HK-2 (cell line): ENCODE measurements at regions not wholly inside any gene's neighbourhood (a gene's known extent, or its start where the extent isn't known, plus 50 kb on each side); places are given as distances from the start of the nearest gene placed in this dataset.

ENCODE experiments used
- DNase-seq: peaks from one replicate; pipeline ENCODE4 v3.0.0-alpha.2; 2018; ENCODE audit not compliant: unreplicated experiment

DNA sequence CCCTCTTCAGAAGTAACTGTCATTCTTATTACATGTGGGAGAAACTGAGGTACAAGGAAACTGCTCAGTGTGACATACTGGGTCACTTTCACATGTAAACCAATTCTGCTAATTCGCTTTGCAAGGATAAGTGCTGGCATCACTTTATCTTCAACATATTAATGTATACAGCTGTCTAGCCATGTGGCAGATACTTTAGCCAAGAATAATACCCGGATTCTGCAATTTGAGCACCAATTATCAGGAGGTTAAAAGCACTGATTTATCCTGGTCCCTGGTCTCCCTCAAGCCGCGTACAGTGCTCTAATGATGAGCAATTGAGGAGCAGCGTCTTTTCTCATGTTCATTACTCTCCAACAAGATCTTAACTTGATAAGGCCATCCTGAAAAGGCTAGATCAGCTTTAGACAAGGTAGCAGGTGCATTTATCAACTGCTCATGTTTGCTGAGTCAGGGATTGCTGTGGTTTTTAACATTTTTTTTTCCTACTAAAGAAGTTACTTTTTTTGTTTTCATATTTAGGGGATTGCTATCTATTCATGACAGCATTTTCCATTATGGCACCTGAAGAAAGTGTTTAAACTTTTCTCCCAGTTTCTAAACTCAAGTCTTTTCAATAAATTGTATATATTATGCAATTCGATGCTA, 1066.3 kb upstream of the MAP3K7 start:
- no peak for DNase-seq

DNA sequence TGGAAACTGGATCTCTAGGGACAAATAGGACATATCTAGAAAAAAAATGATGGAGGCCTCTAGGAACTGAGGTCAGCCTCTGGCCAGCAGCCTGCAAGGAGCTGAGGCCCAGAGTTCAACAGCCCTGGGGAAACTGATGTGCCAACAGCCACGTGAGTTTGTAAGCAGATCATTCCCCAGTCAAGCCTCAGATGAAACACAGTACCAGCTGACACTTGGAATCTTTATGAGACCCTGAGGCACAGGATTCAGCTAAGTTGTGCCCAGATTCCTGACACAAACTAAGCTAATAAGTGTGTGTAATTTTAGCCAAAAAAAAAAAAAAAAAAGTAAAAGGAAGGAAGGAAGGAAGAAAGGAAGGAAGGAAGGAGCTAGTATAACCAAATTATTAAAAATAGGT, 1059.8 kb upstream of the MAP3K7 start:
- DNase-seq = no peak

GRCh38 chr6:91645811-91646210, 1058.9 kb upstream of the MAP3K7 start:
- no peak for DNase-seq

DNA sequence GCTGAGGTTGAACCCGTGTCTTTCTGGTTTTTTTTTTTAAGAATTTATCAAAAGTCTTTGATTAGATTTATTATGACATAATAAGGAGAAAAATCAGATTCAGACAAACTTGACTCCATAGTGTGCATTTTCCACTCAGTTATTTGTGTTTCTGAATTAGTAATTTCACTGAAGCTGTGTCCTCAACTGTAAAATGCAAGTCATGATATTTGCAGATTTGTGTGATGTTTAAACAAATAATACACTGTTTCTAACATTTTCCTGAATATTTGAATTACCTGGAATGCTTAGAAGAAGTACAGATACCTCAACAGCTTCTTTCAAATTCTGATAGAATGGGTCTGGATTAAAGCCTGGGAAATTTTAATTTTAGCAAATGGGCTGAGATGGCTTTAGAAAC, 1050.3 kb upstream of the MAP3K7 start:
- no peak for DNase-seq

DNA sequence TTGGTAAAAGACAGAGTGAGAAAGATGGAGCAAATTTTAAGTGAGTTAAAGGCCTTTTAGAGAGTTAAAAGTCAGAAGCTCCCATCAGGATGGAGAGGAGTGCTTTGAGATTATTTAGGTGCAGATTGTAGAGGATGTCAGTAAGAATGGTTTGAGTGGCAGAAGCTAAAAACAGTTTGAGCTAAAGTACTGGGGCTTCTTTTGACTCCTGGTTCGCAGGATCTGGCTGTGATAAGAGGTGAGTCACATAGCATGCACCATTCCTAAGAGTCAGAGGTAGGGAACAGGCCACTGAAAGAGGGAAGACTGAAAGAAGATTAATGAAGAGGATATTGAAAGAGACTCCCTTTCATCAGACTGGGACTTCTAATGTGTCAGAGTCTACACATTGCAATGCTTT, 1047.9 kb upstream of the MAP3K7 start:
- DNase-seq = no peak

DNA sequence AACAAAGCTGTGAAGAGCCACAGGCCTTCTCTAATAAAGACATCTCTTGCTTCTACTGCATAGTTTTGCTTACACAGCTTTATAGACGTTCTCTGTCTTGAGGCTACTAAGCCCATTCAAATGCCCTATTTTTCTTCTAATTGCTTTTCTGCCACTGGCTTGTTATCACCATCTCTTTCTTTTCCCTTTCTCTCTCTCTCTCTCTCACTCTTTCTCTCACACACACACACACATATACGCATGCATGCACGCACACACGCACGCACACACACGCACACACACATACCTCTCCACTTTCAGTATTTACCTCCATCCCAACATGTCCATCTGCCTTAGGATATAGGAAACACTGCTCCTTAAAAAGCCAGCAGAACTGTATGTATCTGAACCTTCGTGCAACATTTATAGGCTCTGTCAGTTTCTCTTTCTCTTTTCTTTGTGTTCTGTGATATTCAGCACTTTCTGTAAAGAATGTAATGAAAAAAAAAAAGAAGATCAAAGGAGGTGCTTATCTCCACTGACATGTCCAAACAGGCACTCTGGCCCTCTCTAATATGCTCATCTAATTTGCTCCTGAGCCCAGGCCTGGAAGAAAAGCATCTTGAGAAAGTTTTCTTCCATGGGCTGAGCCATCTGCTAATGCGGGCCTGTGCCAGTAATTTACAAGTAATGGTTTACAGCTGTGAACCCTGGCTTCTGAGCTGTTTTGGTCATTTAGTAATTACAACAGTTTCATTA, 1046.7 kb upstream of the MAP3K7 start:
- DNase-seq = no peak

DNA sequence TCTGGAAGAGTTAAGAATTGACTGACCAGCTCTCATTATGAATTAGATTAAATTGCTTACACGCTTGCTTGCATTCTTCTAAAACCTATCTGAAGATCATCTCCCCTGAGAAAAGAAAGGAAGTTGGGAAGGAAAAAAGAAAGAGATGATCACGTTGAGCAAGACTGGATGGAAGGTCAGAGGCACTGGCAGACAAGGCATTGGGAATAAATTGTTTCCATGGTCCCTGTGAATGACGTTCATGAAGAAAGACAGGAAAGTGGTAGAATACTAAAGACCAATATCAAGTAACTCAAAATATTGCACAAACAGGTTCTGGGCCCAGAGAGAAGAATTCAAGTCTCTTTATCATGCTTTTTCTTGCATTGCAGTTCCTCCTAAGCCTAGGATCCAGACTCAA, 1045.4 kb upstream of the MAP3K7 start:
- no peak for DNase-seq

DNA sequence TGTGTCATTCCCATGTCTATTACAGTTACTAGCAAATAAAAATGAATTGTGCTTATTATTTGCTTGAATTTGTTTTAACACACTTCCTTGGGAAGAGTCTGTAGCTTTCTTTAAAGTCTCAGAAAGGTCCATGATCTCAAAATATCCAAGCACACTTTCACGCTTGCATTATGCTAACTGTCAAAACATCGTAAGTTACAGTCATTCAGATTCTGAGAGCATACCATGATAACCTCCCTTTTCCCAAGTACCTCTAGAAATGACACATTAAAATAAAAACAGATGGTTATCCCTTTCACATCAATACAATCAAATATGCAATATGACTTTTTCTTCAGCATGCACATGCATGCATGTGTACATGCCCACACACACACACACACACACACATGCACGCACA, 1044.4 kb upstream of the MAP3K7 start:
- DNase-seq = no peak

DNA sequence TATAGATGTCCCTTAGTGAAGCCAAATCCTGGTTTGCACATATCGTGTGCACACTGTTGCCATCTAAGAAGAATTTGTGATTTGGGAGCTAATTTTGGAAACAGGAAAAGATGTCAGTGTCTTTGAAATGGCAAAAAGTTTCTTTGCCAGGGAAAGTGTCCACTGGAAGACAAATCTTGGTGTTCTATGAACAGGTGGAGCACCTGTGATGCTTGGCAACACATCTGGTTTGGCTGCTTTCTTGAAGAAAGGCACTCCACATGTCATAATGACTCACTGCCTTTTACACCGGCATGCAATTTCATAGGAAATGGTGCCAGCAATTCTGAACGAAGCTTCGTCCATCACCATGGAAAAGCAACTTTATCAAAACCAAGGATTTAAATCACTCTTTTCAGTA, 1040.0 kb upstream of the MAP3K7 start:
- DNase-seq = no peak

- DNase-seq = no peak
These were observed 1026.6 kb upstream of the MAP3K7 start for GRCh38 chr6:91613481-91613880.

- no peak for DNase-seq
These were observed 1024.3 kb upstream of the MAP3K7 start for GRCh38 chr6:91611190-91611589.

- no peak for DNase-seq
These were observed 1021.6 kb upstream of the MAP3K7 start for GRCh38 chr6:91608428-91608827.

- no peak for DNase-seq
These were observed 1019.5 kb upstream of the MAP3K7 start for GRCh38 chr6:91606148-91606901.

DNA sequence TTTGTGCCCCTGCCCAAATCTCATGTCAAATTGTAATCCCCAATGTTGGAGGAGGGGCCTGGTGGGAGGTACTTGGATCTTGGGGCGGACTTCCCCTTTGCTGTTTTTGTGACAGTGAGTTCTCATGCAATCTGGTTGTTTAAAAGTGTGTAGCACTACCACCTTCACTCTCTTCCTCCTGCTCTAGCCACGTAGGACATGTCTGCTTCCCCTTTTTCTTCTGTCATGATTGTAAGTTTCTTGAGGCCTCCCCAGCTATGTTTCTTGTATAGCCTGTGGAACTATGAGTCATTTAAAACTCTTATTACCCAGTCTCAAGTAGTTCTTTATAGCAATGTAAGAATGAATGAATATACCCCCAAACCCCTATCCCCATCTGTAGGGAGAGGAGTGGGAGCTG, 1013.7 kb upstream of the MAP3K7 start:
- DNase-seq = no peak

- no peak for DNase-seq
These were observed 1003.3 kb upstream of the MAP3K7 start for GRCh38 chr6:91590191-91590590.

- no peak for DNase-seq
These were observed 993.8 kb upstream of the MAP3K7 start for GRCh38 chr6:91580635-91581034.

GRCh38 chr6:91575032-91575431, 988.2 kb upstream of the MAP3K7 start:
- no peak for DNase-seq

DNA sequence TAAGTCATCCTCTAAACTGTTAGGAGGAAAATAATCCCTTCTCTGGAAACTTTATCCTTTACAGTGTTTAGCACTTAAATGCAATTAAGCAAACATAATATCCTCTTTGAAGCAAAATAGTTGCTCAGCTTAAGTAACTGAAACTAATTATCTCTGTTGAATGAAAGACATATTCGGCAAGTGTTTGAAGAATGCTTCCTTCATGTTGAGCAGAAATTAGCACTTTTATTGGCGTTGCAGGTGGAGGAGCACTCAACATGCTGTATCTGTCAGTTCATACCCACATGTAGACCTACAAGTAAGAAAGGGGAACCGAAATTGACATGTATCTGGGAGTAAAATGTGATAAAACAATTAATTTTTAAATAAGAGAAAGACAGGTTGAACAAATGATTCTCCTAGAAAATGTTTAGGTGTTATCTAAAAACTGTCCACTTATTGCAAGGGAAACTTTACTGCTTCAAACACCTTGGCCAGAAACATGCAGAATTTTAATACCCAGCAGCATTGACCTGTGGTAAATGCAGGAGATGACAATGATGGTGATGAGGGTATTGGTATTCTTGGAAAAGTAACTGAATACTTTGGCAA, 987.0 kb upstream of the MAP3K7 start:
- no peak for DNase-seq

GRCh38 chr6:91572878-91573277, 986.0 kb upstream of the MAP3K7 start:
- DNase-seq = no peak

GRCh38 chr6:91569071-91569470, 982.2 kb upstream of the MAP3K7 start:
- DNase-seq = no peak

GRCh38 chr6:91566467-91566866, 979.6 kb upstream of the MAP3K7 start:
- DNase-seq = no peak

- no peak for DNase-seq
These were observed 978.3 kb upstream of the MAP3K7 start for GRCh38 chr6:91565207-91565606.

- no peak for DNase-seq
These were observed 976.1 kb upstream of the MAP3K7 start for GRCh38 chr6:91562955-91563354.
